ENCODE measurements at regions not wholly inside any gene's neighbourhood (a gene's known extent, or its start where the extent isn't known, plus 50 kb on each side); places are given as distances from the start of the nearest gene placed in this dataset.
A peak's percentile ranks its signal among the peaks of the same experiment; 100 is the strongest.

- H2BK5ac ChIP-seq (ENCODE audit: low read depth, low read length), result no peak overlapping the region
- FAIRE-seq (no peak), DNase-seq (ENCODE audit: low read depth in 1 of 2, low spot score in 2 of 2) (peak in 1 of 2 experiments; percentile 14)
- no peak overlapping the region for H2BK120ac ChIP-seq (replicated peaks; ENCODE audit: low read depth, low read length)
- H2AK5ac ChIP-seq (ENCODE audit: low read depth, low read length), result no peak overlapping the region
- no peak overlapping the region for H3K14ac ChIP-seq (ENCODE audit: insufficient read length)
- H3K56ac ChIP-seq (replicated peaks; ENCODE audit: insufficient read length, low read depth, low read length), result no peak overlapping the region
- H2BK15ac ChIP-seq (ENCODE audit: low read length), result no peak overlapping the region
- TF ChIP-seq ATF2 (IDR thresholded peaks at IDR 0.05; ENCODE audit: low read length), result no peak
- TF ChIP-seq POU5F1 (IDR thresholded peaks at IDR 0.05; ENCODE audit: low read depth, low read length), result no peak
- no peak for TF ChIP-seq ASH2L (IDR thresholded peaks at IDR 0.05; ENCODE audit: low read length)
- no peak for TF ChIP-seq POLR2A (IDR thresholded peaks at IDR 0.05; ENCODE audit: control extremely low read depth in 1 of 2, low read depth in 2 of 2, low read length in 2 of 2)
- no peak for TF ChIP-seq YY1 (IDR thresholded peaks at IDR 0.05; ENCODE audit: low read depth, low read length)
- TF ChIP-seq EP300 (IDR thresholded peaks at IDR 0.05; ENCODE audit: borderline replicate concordance in 1 of 2, low read depth in 2 of 2, low read length in 2 of 2), result no peak
- no peak for TF ChIP-seq CTBP2 (IDR thresholded peaks at IDR 0.05; ENCODE audit: borderline replicate concordance, insufficient read depth, insufficient read length, low read length)
- TF ChIP-seq SRF (IDR thresholded peaks at IDR 0.05; ENCODE audit: low read depth, low read length), result no peak
- no peak for TF ChIP-seq SP2 (IDR thresholded peaks at IDR 0.05; ENCODE audit: low read length)
- no peak for TF ChIP-seq MAX (IDR thresholded peaks at IDR 0.05)
- H4K20me1 ChIP-seq (replicated peaks in 1 of 2; ENCODE audit: control insufficient read depth in 1 of 2, insufficient read depth in 2 of 2, low read length in 2 of 2), result no peaks in the 10 kb centered on the region
- H4K8ac ChIP-seq (ENCODE audit: extremely low read depth, insufficient read depth, low read length), result 0 out of 2 replicates have a peak overlapping the region, but pooled peaks have one; percentile 25
- no peak overlapping the region for H4K91ac ChIP-seq (replicated peaks; ENCODE audit: insufficient read length, low read length)
- H3K27ac ChIP-seq (ENCODE audit: low read depth, low read length), result no peak overlapping the region
- no peaks in the 10 kb centered on the region; a peak in 1 of 7 replicates for H3K4me1 ChIP-seq (replicated peaks in 1 of 4; ENCODE audit: control insufficient read depth in 3 of 4, insufficient read depth in 4 of 4, low read length in 3 of 4)
- no peaks in the 10 kb centered on the region for H3K79me2 ChIP-seq (ENCODE audit: control insufficient read depth in 1 of 2, insufficient read depth in 2 of 2, low read length in 2 of 2)
- H3K79me1 ChIP-seq (ENCODE audit: low read depth, low read length), result no peaks in the 10 kb centered on the region
- H3K27me3 ChIP-seq (replicated peaks in 1 of 4; ENCODE audit: control insufficient read depth in 3 of 4, extremely low read depth in 1 of 4, insufficient read depth in 3 of 4, low read length in 3 of 4), result no peaks in the 10 kb centered on the region; a peak in 1 of 7 replicates
- H3K4ac ChIP-seq (replicated peaks; ENCODE audit: insufficient read length, low read depth, low read length), result no peak overlapping the region
- no peak overlapping the region for H3K23ac ChIP-seq (ENCODE audit: insufficient read length)
- H3K18ac ChIP-seq (ENCODE audit: extremely low read depth, low read length), result no peak overlapping the region
- H3K36me3 ChIP-seq (ENCODE audit: control insufficient read depth in 2 of 4, insufficient read depth in 4 of 4, low read length in 3 of 4), result peaks cover 0 to 3% (median 0%) of the 10 kb centered on the region in 4 experiments; a peak in 1 of 8 replicates
- no peak overlapping the region for H3K4me2 ChIP-seq (ENCODE audit: insufficient read depth in 1 of 2, low read depth in 2 of 2, low read length in 2 of 2)
- 94% methylated on average over 27 of the region's 28 CpGs; no CpG with 5 or more reads in 1 of the 2 experiments for WGBS, 2 experiments (ENCODE audit: extremely low coverage in 1 of 2, insufficient coverage in 1 of 2, insufficient read length in 1 of 2, insufficient replicate concordance in 2 of 2, low coverage in 1 of 2, low lambda C conversion rate in 2 of 2, missing lambda C conversion rate in 1 of 2)
- H2BK20ac ChIP-seq (ENCODE audit: low read length), result no peak overlapping the region
- peaks cover 7 to 25% of the 10 kb centered on the region in 2 experiments; a peak in 3 of 4 replicates for H3K9me3 ChIP-seq (ENCODE audit: insufficient read depth in 2 of 2, low read depth in 1 of 2, low read length in 1 of 2)
- H3K23me2 ChIP-seq (ENCODE audit: low read depth, low read length), result no peaks in the 10 kb centered on the region
- no peak overlapping the region for H2AFZ ChIP-seq (ENCODE audit: low read length)
- H2BK12ac ChIP-seq (ENCODE audit: low read depth, low read length), result no peak overlapping the region
- no peak overlapping the region for H4K5ac ChIP-seq (ENCODE audit: insufficient read length, low read depth, low read length)
- CTCF ChIA-PET (ENCODE audit: partially characterized antibody), result interaction anchor here (1.2 to 1.5 kb wide), 3 partner anchors 8 to 20 kb away, joined by 3 to 4 read pairs (median 3); no protein-coding TSS in a partner anchor
- POLR2A ChIA-PET (ENCODE audit: partially characterized antibody), result no interaction called here
- H3K4me3 ChIP-seq (ENCODE audit: extremely low read depth in 1 of 4, insufficient read depth in 2 of 4, low read depth in 3 of 4, low read length in 4 of 4), result no peak overlapping the region
- no peak overlapping the region for H3K9ac ChIP-seq (replicated peaks in 1 of 4; ENCODE audit: extremely low read depth in 1 of 4, low read depth in 3 of 4, low read length in 3 of 4)
These were observed 118.0 kb downstream of the DLL1 start for GRCh38 chr6:170172825-170173256.

Data from H1 (cell line).